ENCODE measurements at regions not wholly inside any gene's neighbourhood (a gene's known extent, or its start where the extent isn't known, plus 50 kb on each side); places are given as distances from the start of the nearest gene placed in this dataset.

DNA sequence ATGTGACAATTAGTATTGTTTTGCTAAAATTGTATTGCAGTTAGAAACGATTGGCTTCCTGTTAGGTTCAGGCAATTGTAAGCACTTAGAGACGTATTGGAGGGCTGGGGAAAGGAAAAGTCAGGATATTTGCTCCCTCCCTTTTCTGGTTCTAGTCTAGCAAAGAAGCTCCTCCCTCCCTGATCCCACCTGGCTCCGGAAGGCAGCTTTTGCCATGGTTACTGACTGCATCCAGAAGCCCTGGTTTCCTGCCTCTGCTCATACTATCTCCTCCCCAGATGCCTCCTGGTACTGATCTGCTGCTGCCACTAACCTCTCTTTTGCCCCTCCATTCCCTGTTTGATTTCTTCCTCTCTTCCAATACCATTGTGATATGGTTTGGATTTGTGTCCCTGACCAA, 275.9 kb downstream of the MREG start:
- TF ChIP-seq, protein P1, sequence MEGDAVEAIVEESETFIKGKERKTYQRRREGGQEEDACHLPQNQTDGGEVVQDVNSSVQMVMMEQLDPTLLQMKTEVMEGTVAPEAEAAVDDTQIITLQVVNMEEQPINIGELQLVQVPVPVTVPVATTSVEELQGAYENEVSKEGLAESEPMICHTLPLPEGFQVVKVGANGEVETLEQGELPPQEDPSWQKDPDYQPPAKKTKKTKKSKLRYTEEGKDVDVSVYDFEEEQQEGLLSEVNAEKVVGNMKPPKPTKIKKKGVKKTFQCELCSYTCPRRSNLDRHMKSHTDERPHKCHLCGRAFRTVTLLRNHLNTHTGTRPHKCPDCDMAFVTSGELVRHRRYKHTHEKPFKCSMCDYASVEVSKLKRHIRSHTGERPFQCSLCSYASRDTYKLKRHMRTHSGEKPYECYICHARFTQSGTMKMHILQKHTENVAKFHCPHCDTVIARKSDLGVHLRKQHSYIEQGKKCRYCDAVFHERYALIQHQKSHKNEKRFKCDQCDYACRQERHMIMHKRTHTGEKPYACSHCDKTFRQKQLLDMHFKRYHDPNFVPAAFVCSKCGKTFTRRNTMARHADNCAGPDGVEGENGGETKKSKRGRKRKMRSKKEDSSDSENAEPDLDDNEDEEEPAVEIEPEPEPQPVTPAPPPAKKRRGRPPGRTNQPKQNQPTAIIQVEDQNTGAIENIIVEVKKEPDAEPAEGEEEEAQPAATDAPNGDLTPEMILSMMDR (IDR thresholded peaks at IDR 0.05; ENCODE audit: low read depth, low read length, poor library complexity, severe bottlenecking), result no peak
- no peak for TF ChIP-seq EZH2phosphoT487 (IDR thresholded peaks at IDR 0.05; ENCODE audit: borderline replicate concordance, low read length)

All from DOHH2 (cell line).